Lower lobe of right lung (tissue), 2 donors: ENCODE measurements at regions not wholly inside any gene's neighbourhood (a gene's known extent, or its start where the extent isn't known, plus 50 kb on each side); places are given as distances from the start of the nearest gene placed in this dataset.
"Not testable (repeated sequence)": the region's sequence is repeated elsewhere in the genome, so short reads cannot be mapped to it uniquely, and the experiment has no call there.

Source experiments
- ATAC-seq, 2 donors: fragments of 200-7000 bp; cut with Tn5 transposase; one replicate each; pipeline ENCODE4 v1.9.1; 2020 to 2022; ENCODE audit warnings: mild to moderate bottlenecking in 2 of 2, moderate library complexity in 2 of 2
- DNase-seq: peaks from one replicate; pipeline ENCODE4 v3.0.0-alpha.2; 2020
- H3K27ac ChIP-seq: fragments of 200-600 bp; one replicate; pipeline ENCODE4 v1.8.0; 2022
- H3K27me3 ChIP-seq: fragments of 200-600 bp; one replicate; pipeline ENCODE4 v1.8.0; 2022; ENCODE audit warnings: low read depth
- H3K36me3 ChIP-seq: fragments of 200-600 bp; one replicate; pipeline ENCODE4 v1.8.0; 2022; ENCODE audit warnings: mild to moderate bottlenecking
- H3K4me1 ChIP-seq: fragments of 200-600 bp; one replicate; pipeline ENCODE4 v1.8.0; 2022
- H3K4me3 ChIP-seq: fragments of 200-600 bp; one replicate; pipeline ENCODE4 v1.8.0; 2022; ENCODE audit warnings: mild to moderate bottlenecking
- H3K9me3 ChIP-seq: fragments of 200-600 bp; one replicate; pipeline ENCODE4 v1.8.0; 2022
- intact Hi-C: fragments of 100-400 bp; cut with DNase I; formaldehyde crosslinking; loops from one replicate; pipeline ENCODE4 v1.11.0; 2022
- TF ChIP-seq, protein P1 (sequence below): fragments of 200-600 bp; IDR thresholded peaks from one replicate; pipeline ENCODE4 v1.8.0; 2022; ENCODE audit warnings: antibody characterized with exemption, mild to moderate bottlenecking
- donor health status: DM: no; HTN: yes; CAD: no; lungs with severe emphysema.

DNA sequence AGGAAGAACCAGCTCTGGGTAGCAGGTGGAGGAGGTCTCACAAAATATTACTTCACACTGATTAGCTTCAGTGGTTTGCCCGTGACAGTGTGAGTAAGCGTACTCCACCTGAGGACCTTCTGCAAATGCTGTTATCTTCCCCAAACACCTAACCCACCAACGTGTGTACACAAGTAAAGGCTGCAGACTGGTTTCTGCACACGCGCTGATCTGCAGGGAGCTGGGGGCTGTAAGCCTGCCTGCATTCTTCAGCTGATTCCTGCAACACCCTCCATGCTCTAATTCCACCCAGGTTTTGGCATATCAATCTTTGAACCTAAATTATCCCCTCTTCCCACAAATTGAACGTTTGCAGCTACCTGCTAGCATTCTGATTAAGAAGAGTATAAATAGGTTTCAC lies 820.2 kb downstream of the TRIML1 start:
- TF ChIP-seq, protein P1, sequence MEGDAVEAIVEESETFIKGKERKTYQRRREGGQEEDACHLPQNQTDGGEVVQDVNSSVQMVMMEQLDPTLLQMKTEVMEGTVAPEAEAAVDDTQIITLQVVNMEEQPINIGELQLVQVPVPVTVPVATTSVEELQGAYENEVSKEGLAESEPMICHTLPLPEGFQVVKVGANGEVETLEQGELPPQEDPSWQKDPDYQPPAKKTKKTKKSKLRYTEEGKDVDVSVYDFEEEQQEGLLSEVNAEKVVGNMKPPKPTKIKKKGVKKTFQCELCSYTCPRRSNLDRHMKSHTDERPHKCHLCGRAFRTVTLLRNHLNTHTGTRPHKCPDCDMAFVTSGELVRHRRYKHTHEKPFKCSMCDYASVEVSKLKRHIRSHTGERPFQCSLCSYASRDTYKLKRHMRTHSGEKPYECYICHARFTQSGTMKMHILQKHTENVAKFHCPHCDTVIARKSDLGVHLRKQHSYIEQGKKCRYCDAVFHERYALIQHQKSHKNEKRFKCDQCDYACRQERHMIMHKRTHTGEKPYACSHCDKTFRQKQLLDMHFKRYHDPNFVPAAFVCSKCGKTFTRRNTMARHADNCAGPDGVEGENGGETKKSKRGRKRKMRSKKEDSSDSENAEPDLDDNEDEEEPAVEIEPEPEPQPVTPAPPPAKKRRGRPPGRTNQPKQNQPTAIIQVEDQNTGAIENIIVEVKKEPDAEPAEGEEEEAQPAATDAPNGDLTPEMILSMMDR, result no peak
- intact Hi-C loops, result no loop called here

DNA sequence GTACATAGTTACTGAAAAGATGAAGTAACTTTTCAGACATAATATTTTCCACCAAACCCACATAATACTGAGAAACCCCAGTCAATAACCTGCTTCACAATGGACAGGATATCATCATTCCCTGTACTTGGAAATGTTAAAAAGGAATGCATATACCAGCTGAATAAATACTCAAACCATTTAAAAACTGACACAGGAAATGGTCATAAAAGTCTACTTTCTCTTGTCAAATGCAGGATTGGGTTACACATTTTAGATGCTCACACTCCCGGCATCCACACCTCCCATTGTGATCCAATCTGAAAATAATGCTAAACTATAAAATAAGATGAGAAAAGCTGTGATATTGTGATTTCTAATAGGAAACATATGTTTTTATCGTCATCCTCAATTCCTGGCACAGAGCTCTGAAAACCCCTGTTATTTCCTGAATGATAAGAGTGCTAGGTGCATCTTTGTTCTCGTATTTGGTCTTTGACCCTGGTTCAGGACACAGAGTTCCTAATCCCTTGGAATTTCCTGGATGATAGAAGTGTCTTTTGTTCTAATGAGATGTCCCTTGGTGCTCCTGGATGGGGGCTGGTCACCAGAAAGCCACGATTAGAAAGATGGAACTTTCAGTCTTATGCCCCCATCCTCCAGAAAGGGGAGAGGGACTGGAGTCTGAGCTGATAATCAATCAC lies 821.3 kb downstream of the TRIML1 start:
- ATAC-seq (no peak), DNase-seq (no peak)
- intact Hi-C loops, result no loop called here
- H3K4me3 ChIP-seq, result no peak overlapping the region
- no peak overlapping the region for H3K27ac ChIP-seq
- no peaks in the 10 kb centered on the region for H3K4me1 ChIP-seq
- no peaks in the 10 kb centered on the region for H3K9me3 ChIP-seq
- no peaks in the 10 kb centered on the region for H3K27me3 ChIP-seq
- H3K36me3 ChIP-seq, result no peaks in the 10 kb centered on the region
- TF ChIP-seq, protein P1, result no peak

More for the DNA sequence above, 820.2 kb downstream of the TRIML1 start:
- H3K9me3 ChIP-seq, result no peaks in the 10 kb centered on the region
- ATAC-seq, result no peak
- no peaks in the 10 kb centered on the region for H3K36me3 ChIP-seq
- H3K4me1 ChIP-seq, result no peaks in the 10 kb centered on the region
- H3K4me3 ChIP-seq, result no peak overlapping the region
- DNase-seq, result no peak
- no peak overlapping the region for H3K27ac ChIP-seq
- no peaks in the 10 kb centered on the region for H3K27me3 ChIP-seq

DNA sequence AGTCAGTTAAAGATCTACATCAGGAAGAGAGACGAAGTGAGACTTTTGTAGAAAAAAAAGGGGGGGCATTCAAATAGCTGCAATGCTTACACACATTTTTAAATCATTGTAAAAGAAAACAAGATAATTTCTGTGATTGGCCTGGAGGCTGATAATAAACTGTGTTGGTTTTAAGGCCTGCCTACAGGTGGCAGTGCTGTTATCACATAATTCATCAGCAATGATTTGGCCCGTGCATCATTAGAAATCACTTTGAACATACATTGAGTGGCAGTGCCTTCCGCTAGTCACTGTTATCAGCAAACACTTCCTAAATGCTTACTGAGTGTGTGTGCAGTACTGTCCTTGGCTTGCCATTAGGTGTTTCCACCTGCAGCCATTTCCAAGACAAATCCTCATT lies 831.9 kb downstream of the TRIML1 start:
- TF ChIP-seq, protein P1, result peak; percentile 19
- no peaks in the 10 kb centered on the region for H3K36me3 ChIP-seq
- intact Hi-C loops, result no loop called here
- H3K9me3 ChIP-seq, result no peaks in the 10 kb centered on the region
- H3K27ac ChIP-seq, result no peak overlapping the region
- H3K4me3 ChIP-seq, result no peak overlapping the region
- no peak for ATAC-seq
- H3K27me3 ChIP-seq, result no peaks in the 10 kb centered on the region
- DNase-seq, result no peak
- no peaks in the 10 kb centered on the region for H3K4me1 ChIP-seq

DNA sequence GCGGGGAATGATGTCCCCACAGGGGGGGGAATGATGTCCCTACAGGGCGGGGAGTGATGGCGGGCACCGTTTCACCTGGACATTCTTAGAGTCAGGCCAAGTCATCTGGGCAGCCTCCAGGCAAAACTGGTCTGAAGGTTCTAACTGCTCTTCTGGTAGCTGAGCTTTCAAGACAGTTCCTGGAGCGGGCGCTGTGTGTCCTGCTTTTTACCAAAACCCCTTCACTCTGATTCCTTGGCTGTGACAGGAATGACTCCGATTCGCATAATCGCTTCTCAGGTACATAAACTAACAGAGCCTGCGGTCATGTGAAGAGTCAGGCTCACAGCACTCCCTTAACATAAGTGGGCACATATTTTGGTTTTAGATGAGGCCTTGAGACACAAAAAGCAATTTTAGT lies 836.0 kb downstream of the TRIML1 start:
- no peaks in the 10 kb centered on the region for H3K4me1 ChIP-seq
- TF ChIP-seq, protein P1, result no peak
- no peaks in the 10 kb centered on the region for H3K9me3 ChIP-seq
- no peaks in the 10 kb centered on the region for H3K27me3 ChIP-seq
- H3K36me3 ChIP-seq, result no peaks in the 10 kb centered on the region
- DNase-seq, result no peak
- ATAC-seq, result no peak
- H3K4me3 ChIP-seq, result no peak overlapping the region
- H3K27ac ChIP-seq, result no peak overlapping the region
- intact Hi-C loops, result no loop called here

DNA sequence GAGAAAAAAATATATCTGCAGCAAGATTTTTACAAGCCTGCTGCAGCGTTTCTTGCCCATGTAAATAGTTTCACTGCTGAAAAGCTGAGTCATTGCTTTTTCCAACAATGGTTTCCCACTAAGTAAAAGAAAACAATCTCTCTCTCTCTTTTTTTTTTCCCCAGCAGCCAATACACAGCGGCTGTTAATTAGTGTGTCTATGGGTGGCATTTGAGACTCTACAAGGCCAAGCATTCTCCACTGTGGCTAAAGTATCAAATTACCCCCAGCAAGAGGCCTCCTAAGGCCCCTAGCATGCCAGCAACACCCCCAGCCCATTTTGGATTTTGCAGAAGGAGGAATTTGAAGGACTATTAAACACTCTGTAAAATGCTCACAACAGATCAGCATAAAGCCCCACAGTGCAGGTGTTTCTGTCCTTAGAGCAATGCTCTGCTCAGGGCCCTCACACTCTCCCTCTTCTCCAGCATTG lies 837.4 kb downstream of the TRIML1 start:
- Histone ChIP-seq H3K9me3 (no peaks in the 10 kb centered on the region), H3K36me3 (no peaks in the 10 kb centered on the region), H3K4me1 (no peaks in the 10 kb centered on the region), H3K27me3 (no peaks in the 10 kb centered on the region), H3K4me3 (no peak overlapping the region), H3K27ac (no peak overlapping the region)
- DNase-seq, result no peak
- TF ChIP-seq, protein P1, result no peak
- peak in 1 of 2 donors; percentile 39 for ATAC-seq
- intact Hi-C loops, result no loop called here

DNA sequence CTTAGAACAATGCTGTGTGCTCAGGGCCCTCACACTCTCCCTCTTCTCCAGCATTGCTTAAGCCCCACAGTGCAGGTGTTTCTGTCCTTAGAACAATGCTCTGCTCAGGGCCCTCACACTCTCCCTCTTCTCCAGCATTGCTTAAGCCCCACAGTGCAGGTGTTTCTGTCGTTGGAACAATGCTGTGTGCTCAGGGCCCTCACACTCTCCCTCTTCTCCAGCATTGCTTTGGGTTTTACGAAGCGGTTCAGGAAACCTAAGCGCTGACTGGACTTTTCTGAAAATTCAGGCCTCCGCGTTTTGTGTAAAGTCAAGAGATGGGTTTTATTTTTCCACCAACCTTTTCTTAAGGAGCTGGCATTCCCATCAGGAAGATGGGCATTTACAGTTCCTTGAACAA lies 838.0 kb downstream of the TRIML1 start:
- intact Hi-C loops, ATAC-seq: not testable (repeated sequence)

More for the DNA sequence above, 838.0 kb downstream of the TRIML1 start:
- H3K27ac ChIP-seq, H3K4me3 ChIP-seq, H3K4me1 ChIP-seq, H3K36me3 ChIP-seq, H3K9me3 ChIP-seq, H3K27me3 ChIP-seq, DNase-seq: not testable (repeated sequence)
